HCT116 (cell line): ENCODE measurements at regions not wholly inside any gene's neighbourhood (a gene's known extent, or its start where the extent isn't known, plus 50 kb on each side); places are given as distances from the start of the nearest gene placed in this dataset.

Experiments used
- CEBPB ChIP-seq: IDR thresholded peaks from 2 replicates; pipeline ENCODE4 v1.6.1; 2012; ENCODE audit warnings: low read depth
- CTCF ChIP-seq, 3 experiments: fragments of 200-600 bp in 1 of 3; sonication (generic) in 1 of 3; IDR thresholded peaks in 2 of 3; conservative IDR thresholded peaks in 1 of 3; 2 replicates each; pipeline ENCODE4 v1.5.1; 2012 to 2017; ENCODE audit warnings: low read depth in 2 of 3, low read length in 2 of 3, antibody characterized with exemption in 1 of 3, borderline replicate concordance in 1 of 3, control low read depth in 1 of 3, mild to moderate bottlenecking in 1 of 3, mixed read lengths in 1 of 3, mixed run types in 1 of 3, moderate library complexity in 1 of 3; ENCODE audit not compliant: insufficient read depth in 1 of 3
- POLR2A ChIP-seq: IDR thresholded peaks from 2 replicates; pipeline ENCODE4 v1.7.0; 2011; ENCODE audit warnings: borderline replicate concordance; ENCODE audit not compliant: insufficient read depth, insufficient read length; ENCODE audit errors: extremely low read depth
- POLR2AphosphoS5 ChIP-seq: IDR thresholded peaks from 2 replicates; pipeline ENCODE4 v1.6.1; 2011; ENCODE audit warnings: mild to moderate bottlenecking, low read depth, low read length, moderate library complexity
- REST ChIP-seq: IDR thresholded peaks from 2 replicates; pipeline ENCODE4 v1.6.1; 2012; ENCODE audit warnings: low read depth
- ZNF274 ChIP-seq: fragments of 200-500 bp; sonication (Bioruptor generic); IDR thresholded peaks from 2 replicates; pipeline ENCODE4 v1.6.1; 2014; ENCODE audit warnings: mild to moderate bottlenecking, low read depth, low read length, inconsistent platforms

GRCh38 chr13:68736961-68737360 is 1370.7 kb upstream of the ATXN8OS start:
- TF ChIP-seq POLR2AphosphoS5 = no peak
- TF ChIP-seq CEBPB = no peak
- TF ChIP-seq POLR2A = no peak
- no peak for TF ChIP-seq CTCF (IDR thresholded peaks at IDR 0.05 in 2 of 3, conservative IDR thresholded peaks at IDR 0.05 in 1 of 3; ENCODE audit: borderline replicate concordance in 1 of 3, insufficient read depth in 1 of 3, low read depth in 2 of 3, low read length in 2 of 3)
- no peak for TF ChIP-seq ZNF274
- TF ChIP-seq REST = no peak
